Pancreas (tissue), 10 donors: ENCODE measurements at regions not wholly inside any gene's neighbourhood (a gene's known extent, or its start where the extent isn't known, plus 50 kb on each side); places are given as distances from the start of the nearest gene placed in this dataset.
"Not testable (repeated sequence)": the region's sequence is repeated elsewhere in the genome, so short reads cannot be mapped to it uniquely, and the experiment has no call there.

Experiments used
- ATAC-seq, 4 donors: fragments of 200-7000 bp; cut with Tn5 transposase; one replicate each; pipeline versions ENCODE4 v1.8.0 to v1.9.1; 2020; ENCODE audit warnings: mild to moderate bottlenecking in 4 of 4, moderate library complexity in 4 of 4
- DNase-seq, 6 donors: peaks; one replicate each; pipeline ENCODE4 v3.0.0-alpha.2; 2020
- FAIRE-seq: peaks from 2 replicates; lab custom pipeline; 2012; peaks lifted over from hg19 to GRCh38; lab: Jason Lieb, UNC
- H3K27ac ChIP-seq, 4 donors: fragments of 200-600 bp; sonication (generic); 1 replicate in 3 of 4; 2 replicates in 1 of 4; pipeline versions ENCODE4 v1.5.0 to v1.8.0; 2020
- H3K27me3 ChIP-seq, 4 donors: fragments of 200-600 bp; one replicate each; pipeline ENCODE4 v1.8.0; 2021
- H3K36me3 ChIP-seq, 3 donors: fragments of 200-600 bp; sonication (generic) in 1 of 3; one replicate each; pipeline versions ENCODE4 v1.5.0 to v1.8.0; 2020 to 2021
- H3K4me1 ChIP-seq, 3 donors: fragments of 200-600 bp; one replicate each; pipeline ENCODE4 v1.8.0; 2021
- H3K4me3 ChIP-seq, 4 donors: fragments of 200-600 bp; sonication (generic) in 2 of 4; one replicate each; pipeline versions ENCODE4 v1.5.0 to v1.8.0; 2020 to 2021
- H3K9me3 ChIP-seq, 4 donors: fragments of 200-600 bp; one replicate each; pipeline ENCODE4 v1.8.0; 2021
- whole genome bisulfite sequencing, 2 donors: extraction: QIAGEN DNeasy Blood & Tissue Kit; methylation state at CpG; one replicate each; pipeline ENCODE4 v1.1.7; 2013; 5-methylcytosine and 5-hydroxymethylcytosine counted together
- intact Hi-C, 3 donors: fragments of 100-400 bp; cut with DNase I; formaldehyde crosslinking; loops; one replicate each; pipeline versions ENCODE4 v1.11.1 to v1.14.2; 2022
- TF ChIP-seq, protein P1 (sequence below), 4 donors: fragments of 200-600 bp; sonication (generic) in 3 of 4; IDR thresholded peaks; one replicate each; pipeline versions ENCODE4 v1.5.0 to v1.8.0; 2021; ENCODE audit warnings: antibody characterized with exemption in 4 of 4
- donor health status: healthy with polysubstance abuse.
- donor health status: DM: no; HTN: no; CAD: no; lungs with moderate emphysema.
- donor health status: DM: no; HTN: no; CAD: no.
- donor health status: control.
- donor health status: control.
- donor health status: Bipolar disorder and iron deficiency.
- donor health status: DM: yes; HTN: yes; CAD: no.
- donor health status: DM: no; HTN: no; CAD: no.
- donor health status: DM: no; HTN: no; CAD: no.
- donor health status: DM: yes; HTN: yes; CAD: no.

DNA sequence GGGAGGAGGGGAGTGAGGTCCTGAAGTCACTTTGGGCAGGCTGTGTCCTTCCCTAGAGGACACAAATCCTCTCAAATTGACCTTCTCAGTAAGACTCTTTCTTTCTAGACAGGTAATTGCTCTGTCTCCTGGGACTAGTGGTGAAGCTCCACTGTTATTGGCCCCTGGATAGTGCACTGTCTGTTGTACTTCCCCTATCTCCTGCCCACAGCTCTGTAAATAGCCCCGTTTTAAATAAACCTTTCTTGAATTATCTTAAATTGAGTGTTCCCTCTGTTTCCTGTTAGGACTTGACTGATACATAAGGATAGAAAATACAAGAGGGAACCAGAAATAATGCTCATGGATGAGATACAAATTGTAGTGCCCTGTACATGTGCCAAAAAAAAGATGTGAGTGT lies 229.5 kb upstream of the USP24 start:
- ATAC-seq = no peak

DNA sequence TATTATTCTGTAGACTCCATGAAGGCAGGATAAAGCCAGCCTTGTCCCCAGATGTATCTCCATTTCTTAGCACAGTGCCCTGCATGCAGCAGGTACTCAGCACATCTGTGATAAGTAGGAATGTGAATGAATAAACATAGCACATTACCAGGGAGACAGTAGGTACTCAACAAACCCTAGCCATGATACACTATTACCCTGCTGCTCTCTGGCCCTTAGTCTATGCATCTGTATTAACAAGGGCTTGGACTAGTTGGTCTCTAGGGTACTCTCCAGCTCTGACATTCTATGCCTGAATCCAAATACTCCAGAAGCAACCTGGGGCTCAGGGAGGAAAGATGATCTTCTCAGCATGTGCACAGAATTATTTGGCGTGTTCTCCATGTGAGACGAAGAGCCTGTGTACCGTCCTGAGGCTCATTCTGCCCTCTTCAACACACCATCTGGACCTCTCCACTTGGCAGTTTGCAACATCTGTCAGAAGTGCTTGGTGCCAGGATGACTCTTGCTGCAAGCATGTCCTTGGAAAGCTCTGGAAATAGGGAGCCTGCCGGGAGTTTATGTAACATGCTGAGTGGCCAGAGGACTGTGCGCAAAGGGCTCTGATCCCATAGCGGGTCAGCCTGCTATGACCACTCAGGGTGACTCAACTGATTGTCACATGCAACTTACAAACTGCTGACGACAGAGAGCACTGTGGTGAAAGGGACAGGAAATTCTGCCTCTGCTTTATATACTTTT lies 228.2 kb upstream of the USP24 start:
- H3K4me1 ChIP-seq = no peaks in the 10 kb centered on the region
- no peak for FAIRE-seq
- peak; percentile 81 to 92 (median 85) for ATAC-seq
- WGBS, 2 donors = 67 to 68% methylated on average over 7 of the region's 7 CpGs
- H3K36me3 ChIP-seq = no peaks in the 10 kb centered on the region
- TF ChIP-seq, protein P1, sequence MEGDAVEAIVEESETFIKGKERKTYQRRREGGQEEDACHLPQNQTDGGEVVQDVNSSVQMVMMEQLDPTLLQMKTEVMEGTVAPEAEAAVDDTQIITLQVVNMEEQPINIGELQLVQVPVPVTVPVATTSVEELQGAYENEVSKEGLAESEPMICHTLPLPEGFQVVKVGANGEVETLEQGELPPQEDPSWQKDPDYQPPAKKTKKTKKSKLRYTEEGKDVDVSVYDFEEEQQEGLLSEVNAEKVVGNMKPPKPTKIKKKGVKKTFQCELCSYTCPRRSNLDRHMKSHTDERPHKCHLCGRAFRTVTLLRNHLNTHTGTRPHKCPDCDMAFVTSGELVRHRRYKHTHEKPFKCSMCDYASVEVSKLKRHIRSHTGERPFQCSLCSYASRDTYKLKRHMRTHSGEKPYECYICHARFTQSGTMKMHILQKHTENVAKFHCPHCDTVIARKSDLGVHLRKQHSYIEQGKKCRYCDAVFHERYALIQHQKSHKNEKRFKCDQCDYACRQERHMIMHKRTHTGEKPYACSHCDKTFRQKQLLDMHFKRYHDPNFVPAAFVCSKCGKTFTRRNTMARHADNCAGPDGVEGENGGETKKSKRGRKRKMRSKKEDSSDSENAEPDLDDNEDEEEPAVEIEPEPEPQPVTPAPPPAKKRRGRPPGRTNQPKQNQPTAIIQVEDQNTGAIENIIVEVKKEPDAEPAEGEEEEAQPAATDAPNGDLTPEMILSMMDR (IDR thresholded peaks at IDR 0.05) = no peak
- peak in 4 of 6 donors; percentile 44 to 63 (median 50) for DNase-seq
- no peaks in the 10 kb centered on the region for H3K9me3 ChIP-seq
- H3K27me3 ChIP-seq = no peaks in the 10 kb centered on the region
- no peak overlapping the region for H3K27ac ChIP-seq
- H3K4me3 ChIP-seq = no peak overlapping the region
- intact Hi-C loops = no loop called here

More for the DNA sequence above, 229.5 kb upstream of the USP24 start:
- intact Hi-C loops = no loop called here
- FAIRE-seq (no peak), DNase-seq (no peak)
- Histone ChIP-seq H3K27ac (no peak overlapping the region), H3K4me1 (no peaks in the 10 kb centered on the region), H3K9me3 (no peaks in the 10 kb centered on the region), H3K4me3 (no peak overlapping the region), H3K27me3 (no peaks in the 10 kb centered on the region), H3K36me3 (no peaks in the 10 kb centered on the region)
- WGBS, 2 donors = 60 to 73% methylated on average over 1 of the region's 1 CpG
- TF ChIP-seq, protein P1 (IDR thresholded peaks at IDR 0.05) = no peak

DNA sequence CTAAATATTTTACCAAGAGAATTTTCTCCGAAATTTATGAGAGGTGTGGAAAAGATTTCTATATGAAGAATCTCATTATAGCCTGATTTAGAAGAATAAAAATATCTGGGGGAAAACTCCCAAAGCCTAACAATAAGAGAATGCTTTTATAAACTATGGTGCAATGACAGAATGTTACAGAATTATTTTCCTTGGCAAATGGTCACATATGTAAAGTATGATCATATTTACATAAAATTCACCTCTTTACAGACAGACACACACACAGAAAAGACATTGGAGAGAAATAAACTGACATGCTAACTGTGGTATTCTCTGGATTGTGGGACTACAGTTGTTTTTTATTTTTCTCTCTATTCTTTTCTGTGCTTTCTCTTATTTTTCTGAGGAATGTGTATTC lies 226.3 kb upstream of the USP24 start:
- 56 to 69% methylated on average over 1 of the region's 1 CpG for WGBS, 2 donors
- ATAC-seq (no peak), FAIRE-seq (no peak), DNase-seq (no peak)
- Histone ChIP-seq H3K4me1 (no peaks in the 10 kb centered on the region), H3K4me3 (no peak overlapping the region), H3K27me3 (no peaks in the 10 kb centered on the region), H3K27ac (no peak overlapping the region), H3K9me3 (no peaks in the 10 kb centered on the region), H3K36me3 (no peaks in the 10 kb centered on the region)
- TF ChIP-seq, protein P1 (IDR thresholded peaks at IDR 0.05) = no peak
- intact Hi-C loops = no loop called here

DNA sequence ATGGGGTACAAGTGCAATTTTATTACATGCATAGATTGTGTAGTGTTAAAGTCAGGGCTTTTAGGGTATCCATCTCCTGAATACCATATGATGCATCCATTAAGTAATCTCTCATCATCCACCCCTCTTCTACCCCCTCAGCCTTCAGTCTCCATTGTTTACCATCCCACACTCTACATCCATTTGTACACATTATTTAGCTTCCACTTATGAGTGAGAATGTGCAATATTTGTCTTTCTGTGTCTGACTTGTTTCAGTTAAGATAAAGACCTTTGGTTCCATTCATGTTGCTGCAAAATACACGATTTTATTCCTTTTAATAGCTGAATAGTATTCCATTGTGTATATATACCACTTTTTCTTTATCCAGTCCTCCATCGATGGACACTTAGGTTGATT lies 222.5 kb upstream of the USP24 start:
- H3K27ac ChIP-seq = no peak overlapping the region
- H3K4me3 ChIP-seq = no peak overlapping the region
- TF ChIP-seq, protein P1 (IDR thresholded peaks at IDR 0.05) = no peak
- WGBS, 2 donors = 0 to 31% methylated on average over 2 of the region's 2 CpGs
- no peaks in the 10 kb centered on the region for H3K9me3 ChIP-seq
- H3K36me3 ChIP-seq = no peaks in the 10 kb centered on the region
- no peaks in the 10 kb centered on the region for H3K27me3 ChIP-seq
- no peaks in the 10 kb centered on the region for H3K4me1 ChIP-seq
- intact Hi-C loops = no loop called here
- ATAC-seq (no peak), FAIRE-seq (no peak), DNase-seq (no peak)

DNA sequence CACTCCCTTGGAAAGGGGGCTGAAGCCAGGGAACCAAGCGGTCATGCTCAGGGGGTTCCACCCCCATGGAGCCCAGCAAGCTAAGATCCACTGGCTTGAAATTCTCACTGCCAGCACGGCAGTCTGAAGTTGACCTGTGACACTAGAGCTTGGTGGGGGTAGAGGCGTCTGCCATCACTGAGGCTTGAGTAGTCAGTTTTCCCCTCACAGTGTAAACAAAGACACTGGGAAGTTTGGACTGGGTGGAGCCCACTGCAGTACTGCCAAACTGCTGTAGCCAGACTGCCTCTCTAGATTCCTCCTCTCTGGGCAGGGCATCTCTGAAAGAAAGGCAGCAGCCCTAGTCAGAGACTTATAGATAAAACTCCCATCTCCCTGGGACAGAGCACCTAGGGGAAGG lies 215.6 kb upstream of the USP24 start:
- ATAC-seq, FAIRE-seq, H3K4me3 ChIP-seq, H3K9me3 ChIP-seq, H3K27me3 ChIP-seq, H3K36me3 ChIP-seq, H3K4me1 ChIP-seq, intact Hi-C loops, H3K27ac ChIP-seq, DNase-seq: not testable (repeated sequence)
- 49 to 60% methylated on average over 3 of the region's 3 CpGs for WGBS, 2 donors

DNA sequence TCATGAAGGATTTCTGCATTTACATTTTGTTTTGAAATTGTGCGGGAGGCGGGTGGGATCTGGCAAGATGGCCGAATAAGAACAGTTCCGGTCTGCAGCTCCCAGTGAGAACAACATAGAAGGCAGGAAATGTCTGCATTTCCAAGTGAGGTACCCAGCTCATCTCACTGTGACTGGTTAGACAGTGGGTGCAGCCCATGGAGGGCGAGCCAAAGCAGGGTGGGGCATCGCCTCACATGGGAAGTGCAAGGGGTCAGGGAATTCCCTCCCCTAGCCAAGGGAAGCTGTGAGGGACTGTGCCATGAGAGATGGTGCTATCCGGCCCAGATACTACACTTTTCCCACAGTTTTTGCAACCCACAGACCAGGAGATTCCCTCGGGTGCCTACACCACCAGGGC lies 215.0 kb upstream of the USP24 start:
- H3K27ac ChIP-seq, DNase-seq, H3K27me3 ChIP-seq, intact Hi-C loops, H3K4me1 ChIP-seq, FAIRE-seq, H3K36me3 ChIP-seq, ATAC-seq, H3K9me3 ChIP-seq, H3K4me3 ChIP-seq: not testable (repeated sequence)
- 77 to 85% methylated on average over 8 of the region's 8 CpGs for WGBS, 2 donors
